ENCODE measurements at regions not wholly inside any gene's neighbourhood (a gene's known extent, or its start where the extent isn't known, plus 50 kb on each side); places are given as distances from the start of the nearest gene placed in this dataset.

- DNase-seq = no peak
Observed at GRCh38 chr11:30089921-30090320, 73.1 kb upstream of the KCNA4 start.

GRCh38 chr11:30091246-30091645 is 74.4 kb upstream of the KCNA4 start:
- DNase-seq = no peak

GRCh38 chr11:30091737-30092136 is 74.9 kb upstream of the KCNA4 start:
- DNase-seq = no peak

- DNase-seq = no peak
Observed at GRCh38 chr11:30092518-30092917, 75.7 kb upstream of the KCNA4 start.

GRCh38 chr11:30100495-30100894 is 83.7 kb upstream of the KCNA4 start:
- DNase-seq = no peak

GRCh38 chr11:30106222-30107181 is 89.7 kb upstream of the KCNA4 start:
- DNase-seq = peak; percentile 12

GRCh38 chr11:30107899-30108298 is 91.1 kb upstream of the KCNA4 start:
- peak; percentile 87 for DNase-seq

GRCh38 chr11:30109774-30110173 is 92.9 kb upstream of the KCNA4 start:
- DNase-seq = no peak

GRCh38 chr11:30110691-30111090 is 93.9 kb upstream of the KCNA4 start:
- DNase-seq = no peak

- no peak for DNase-seq
Observed at GRCh38 chr11:30111786-30112185, 95.0 kb upstream of the KCNA4 start.

GRCh38 chr11:30113326-30113898 is 96.6 kb upstream of the KCNA4 start:
- DNase-seq = no peak

GRCh38 chr11:30116512-30116911 is 99.7 kb upstream of the KCNA4 start:
- DNase-seq = no peak

- no peak for DNase-seq
Observed at GRCh38 chr11:30120045-30120589, 103.3 kb upstream of the KCNA4 start.

- DNase-seq = peak; percentile 65
Observed at GRCh38 chr11:30125456-30125855, 105.4 kb upstream of the FSHB start.

GRCh38 chr11:30128269-30128932 is 102.4 kb upstream of the FSHB start:
- peak; percentile 84 for DNase-seq

GRCh38 chr11:30131535-30131934 is 99.3 kb upstream of the FSHB start:
- DNase-seq = peak; percentile 30

GRCh38 chr11:30133281-30133680 is 97.5 kb upstream of the FSHB start:
- DNase-seq = no peak

- DNase-seq = peak; percentile 42
Observed at GRCh38 chr11:30143098-30143705, 87.6 kb upstream of the FSHB start.

- DNase-seq = no peak
Observed at GRCh38 chr11:30147293-30147692, 83.5 kb upstream of the FSHB start.

- DNase-seq = no peak
Observed at GRCh38 chr11:30149998-30150397, 80.8 kb upstream of the FSHB start.

- DNase-seq = peak; percentile 6
Observed at GRCh38 chr11:30150425-30150824, 80.4 kb upstream of the FSHB start.

GRCh38 chr11:30153008-30153407 is 77.8 kb upstream of the FSHB start:
- DNase-seq = no peak

GRCh38 chr11:30155428-30155827 is 75.4 kb upstream of the FSHB start:
- peak; percentile 6 for DNase-seq
